ENCODE measurements at regions not wholly inside any gene's neighbourhood (a gene's known extent, or its start where the extent isn't known, plus 50 kb on each side); places are given as distances from the start of the nearest gene placed in this dataset.
"Not testable (repeated sequence)": the region's sequence is repeated elsewhere in the genome, so short reads cannot be mapped to it uniquely, and the experiment has no call there.

- Histone ChIP-seq H3K9me3 (no peaks in the 10 kb centered on the region), H3K4me3 (no peak overlapping the region), H3K27ac (no peak overlapping the region), H3K27me3 (no peaks in the 10 kb centered on the region), H3K4me1 (no peaks in the 10 kb centered on the region), H3K36me3 (replicated peaks in 1 of 2; ENCODE audit: insufficient read depth in 1 of 2, low read depth in 2 of 2) (no peaks in the 10 kb centered on the region)
- no peak for ATAC-seq
- intact Hi-C loops (cut with DNase I): no loop called here
- no peak for TF ChIP-seq POLR2A (IDR thresholded peaks at IDR 0.05)
- no peak for TF ChIP-seq CTCF (IDR thresholded peaks at IDR 0.05)
- no peak for DNase-seq
- WGBS, 2 donors: 49 to 58% methylated on average over 8 of the region's 8 CpGs
These were observed 333.8 kb downstream of the PREX1 start for GRCh38 chr20:48493966-48494365.

- H3K36me3 ChIP-seq (replicated peaks in 1 of 2; ENCODE audit: insufficient read depth in 1 of 2, low read depth in 2 of 2); H3K27ac ChIP-seq; H3K4me3 ChIP-seq; H3K4me1 ChIP-seq; intact Hi-C loops (cut with DNase I); H3K9me3 ChIP-seq; H3K27me3 ChIP-seq; DNase-seq; ATAC-seq: not testable (repeated sequence)
- WGBS, 2 donors: 46 to 47% methylated on average over 8 to 15 of the region's 18 CpGs
These were observed 334.5 kb downstream of the PREX1 start for GRCh38 chr20:48493331-48493730.

GRCh38 chr20:48492715-48493070, 335.1 kb downstream of the PREX1 start:
- intact Hi-C loops (cut with DNase I): no loop called here
- no peaks in the 10 kb centered on the region for H3K27me3 ChIP-seq
- H3K27ac ChIP-seq: no peak overlapping the region
- H3K36me3 ChIP-seq (replicated peaks in 1 of 2; ENCODE audit: insufficient read depth in 1 of 2, low read depth in 2 of 2): no peaks in the 10 kb centered on the region
- ATAC-seq (no peak), DNase-seq (no peak)
- no peak for TF ChIP-seq CTCF (IDR thresholded peaks at IDR 0.05)
- TF ChIP-seq POLR2A (IDR thresholded peaks at IDR 0.05): no peak
- no peak overlapping the region for H3K4me3 ChIP-seq
- no peaks in the 10 kb centered on the region for H3K9me3 ChIP-seq
- no peaks in the 10 kb centered on the region for H3K4me1 ChIP-seq
- 62 to 70% methylated on average over 9 to 11 of the region's 11 CpGs for WGBS, 2 donors

- DNase-seq (no peak), ATAC-seq (no peak)
- TF ChIP-seq CTCF (IDR thresholded peaks at IDR 0.05): no peak
- no peak for TF ChIP-seq POLR2A (IDR thresholded peaks at IDR 0.05)
- no peak overlapping the region for H3K27ac ChIP-seq
- no peaks in the 10 kb centered on the region for H3K36me3 ChIP-seq (replicated peaks in 1 of 2; ENCODE audit: insufficient read depth in 1 of 2, low read depth in 2 of 2)
- WGBS, 2 donors: 60 to 62% methylated on average over 10 to 17 of the region's 17 CpGs
- H3K27me3 ChIP-seq: no peaks in the 10 kb centered on the region
- H3K9me3 ChIP-seq: no peaks in the 10 kb centered on the region
- H3K4me3 ChIP-seq: no peak overlapping the region
- intact Hi-C loops (cut with DNase I): no loop called here
- H3K4me1 ChIP-seq: no peaks in the 10 kb centered on the region
These were observed 335.6 kb downstream of the PREX1 start for GRCh38 chr20:48492015-48492714.

- DNase-seq: no peak
These were observed 336.6 kb downstream of the PREX1 start for GRCh38 chr20:48490961-48491831.

GRCh38 chr20:48490341-48490740, 337.5 kb downstream of the PREX1 start:
- H3K27ac ChIP-seq; intact Hi-C loops (cut with DNase I); H3K4me1 ChIP-seq; ATAC-seq; DNase-seq; H3K36me3 ChIP-seq (replicated peaks in 1 of 2; ENCODE audit: insufficient read depth in 1 of 2, low read depth in 2 of 2); H3K4me3 ChIP-seq; H3K9me3 ChIP-seq; H3K27me3 ChIP-seq: not testable (repeated sequence)
- 48 to 52% methylated on average over 7 of the region's 7 CpGs for WGBS, 2 donors

More at GRCh38 chr20:48490961-48491831, 336.6 kb downstream of the PREX1 start:
- Histone ChIP-seq H3K36me3 (replicated peaks in 1 of 2; ENCODE audit: insufficient read depth in 1 of 2, low read depth in 2 of 2) (no peaks in the 10 kb centered on the region), H3K27ac (no peak overlapping the region), H3K27me3 (no peaks in the 10 kb centered on the region), H3K4me1 (no peaks in the 10 kb centered on the region), H3K9me3 (no peaks in the 10 kb centered on the region), H3K4me3 (no peak overlapping the region)
- intact Hi-C loops (cut with DNase I): no loop called here
- TF ChIP-seq POLR2A (IDR thresholded peaks at IDR 0.05): no peak
- no peak for TF ChIP-seq CTCF (IDR thresholded peaks at IDR 0.05)
- WGBS, 2 donors: 50 to 51% methylated on average over 10 of the region's 10 CpGs
- no peak for ATAC-seq

Data from body of pancreas (tissue), 4 donors.